Osteocyte (in vitro differentiated cells): ENCODE measurements at regions not wholly inside any gene's neighbourhood (a gene's known extent, or its start where the extent isn't known, plus 50 kb on each side); places are given as distances from the start of the nearest gene placed in this dataset.

Experiments
- DNase-seq: peaks from one replicate; pipeline ENCODE4 v3.0.0; 2021; ENCODE audit warnings: mixed read lengths; ENCODE audit not compliant: unreplicated experiment; ENCODE audit errors: extremely low spot score
- H3K27ac Mint-ChIP-seq: one replicate; pipeline ENCODE4 v1.8.0; 2021; ENCODE audit warnings: mild to moderate bottlenecking, mixed read lengths; ENCODE audit not compliant: unreplicated experiment
- H3K27me3 Mint-ChIP-seq: one replicate; pipeline ENCODE4 v1.8.0; 2021; ENCODE audit warnings: mixed read lengths; ENCODE audit not compliant: unreplicated experiment
- H3K36me3 Mint-ChIP-seq: one replicate; pipeline ENCODE4 v1.8.0; 2021; ENCODE audit warnings: mixed read lengths; ENCODE audit not compliant: unreplicated experiment
- H3K4me1 Mint-ChIP-seq: one replicate; pipeline ENCODE4 v1.8.0; 2021; ENCODE audit warnings: mixed read lengths; ENCODE audit not compliant: unreplicated experiment
- H3K4me3 Mint-ChIP-seq: one replicate; pipeline ENCODE4 v1.8.0; 2021; ENCODE audit warnings: mild to moderate bottlenecking, moderate library complexity, mixed read lengths; ENCODE audit not compliant: unreplicated experiment
- H3K9me3 Mint-ChIP-seq: one replicate; pipeline ENCODE4 v1.8.0; 2021; ENCODE audit warnings: mixed read lengths; ENCODE audit not compliant: unreplicated experiment
- TF ChIP-seq, protein P1 (sequence below): fragments of 200-600 bp; sonication (generic); IDR thresholded peaks from 2 replicates; pipeline ENCODE4 v1.5.0; 2021; ENCODE audit warnings: antibody characterized with exemption, mild to moderate bottlenecking, moderate library complexity

DNA sequence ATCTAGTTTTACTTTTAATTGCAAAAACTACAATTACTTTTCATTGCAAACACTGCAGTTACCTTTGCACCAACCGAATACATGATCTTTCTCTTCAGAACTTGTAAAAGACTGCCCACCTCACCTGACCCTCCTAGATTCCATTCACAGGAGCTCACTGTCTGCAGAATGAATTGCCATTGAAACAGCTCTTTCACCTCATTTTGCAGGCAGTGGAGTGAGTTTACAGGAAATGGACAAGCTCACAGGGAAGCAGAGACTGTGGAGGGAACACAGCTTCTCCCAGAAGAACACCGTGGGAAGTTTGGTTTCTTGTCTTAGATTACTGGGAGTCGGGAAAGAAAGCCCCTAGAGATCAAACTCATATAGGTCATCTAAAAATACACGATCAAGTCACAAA lies 439.7 kb upstream of the RBFOX1 start:
- TF ChIP-seq, protein P1, sequence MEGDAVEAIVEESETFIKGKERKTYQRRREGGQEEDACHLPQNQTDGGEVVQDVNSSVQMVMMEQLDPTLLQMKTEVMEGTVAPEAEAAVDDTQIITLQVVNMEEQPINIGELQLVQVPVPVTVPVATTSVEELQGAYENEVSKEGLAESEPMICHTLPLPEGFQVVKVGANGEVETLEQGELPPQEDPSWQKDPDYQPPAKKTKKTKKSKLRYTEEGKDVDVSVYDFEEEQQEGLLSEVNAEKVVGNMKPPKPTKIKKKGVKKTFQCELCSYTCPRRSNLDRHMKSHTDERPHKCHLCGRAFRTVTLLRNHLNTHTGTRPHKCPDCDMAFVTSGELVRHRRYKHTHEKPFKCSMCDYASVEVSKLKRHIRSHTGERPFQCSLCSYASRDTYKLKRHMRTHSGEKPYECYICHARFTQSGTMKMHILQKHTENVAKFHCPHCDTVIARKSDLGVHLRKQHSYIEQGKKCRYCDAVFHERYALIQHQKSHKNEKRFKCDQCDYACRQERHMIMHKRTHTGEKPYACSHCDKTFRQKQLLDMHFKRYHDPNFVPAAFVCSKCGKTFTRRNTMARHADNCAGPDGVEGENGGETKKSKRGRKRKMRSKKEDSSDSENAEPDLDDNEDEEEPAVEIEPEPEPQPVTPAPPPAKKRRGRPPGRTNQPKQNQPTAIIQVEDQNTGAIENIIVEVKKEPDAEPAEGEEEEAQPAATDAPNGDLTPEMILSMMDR: no peak
- Mint-ChIP-seq H3K36me3 (no peaks in the 10 kb centered on the region), H3K27me3 (no peaks in the 10 kb centered on the region), H3K9me3 (peaks cover 56% of the 10 kb centered on the region), H3K4me3 (no peak overlapping the region), H3K27ac (no peak overlapping the region), H3K4me1 (no peaks in the 10 kb centered on the region)
- DNase-seq: no peak

DNA sequence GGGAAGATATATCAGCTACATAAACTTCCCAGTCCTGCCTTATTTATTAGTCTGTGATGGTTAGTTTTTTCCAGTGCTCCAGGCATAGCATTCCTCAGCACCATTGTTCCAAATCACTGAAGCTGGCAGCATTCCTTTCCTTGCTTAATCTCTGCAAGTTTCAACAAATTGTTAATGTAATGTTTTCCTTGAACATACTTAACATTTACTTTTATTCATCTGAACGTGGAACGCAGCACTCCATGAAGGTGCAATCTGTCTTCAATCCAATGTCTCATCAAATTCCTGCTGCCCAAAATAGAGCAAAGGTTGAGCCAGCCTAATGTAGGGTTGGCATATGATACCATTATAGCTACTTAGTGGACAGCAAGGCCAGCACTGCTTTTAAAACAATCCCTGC lies 441.1 kb upstream of the RBFOX1 start:
- no peak overlapping the region for H3K4me3 Mint-ChIP-seq
- H3K27me3 Mint-ChIP-seq: no peaks in the 10 kb centered on the region
- H3K9me3 Mint-ChIP-seq: peaks cover 62% of the 10 kb centered on the region
- H3K4me1 Mint-ChIP-seq: no peaks in the 10 kb centered on the region
- no peaks in the 10 kb centered on the region for H3K36me3 Mint-ChIP-seq
- no peak for DNase-seq
- TF ChIP-seq, protein P1: no peak
- H3K27ac Mint-ChIP-seq: no peak overlapping the region

DNA sequence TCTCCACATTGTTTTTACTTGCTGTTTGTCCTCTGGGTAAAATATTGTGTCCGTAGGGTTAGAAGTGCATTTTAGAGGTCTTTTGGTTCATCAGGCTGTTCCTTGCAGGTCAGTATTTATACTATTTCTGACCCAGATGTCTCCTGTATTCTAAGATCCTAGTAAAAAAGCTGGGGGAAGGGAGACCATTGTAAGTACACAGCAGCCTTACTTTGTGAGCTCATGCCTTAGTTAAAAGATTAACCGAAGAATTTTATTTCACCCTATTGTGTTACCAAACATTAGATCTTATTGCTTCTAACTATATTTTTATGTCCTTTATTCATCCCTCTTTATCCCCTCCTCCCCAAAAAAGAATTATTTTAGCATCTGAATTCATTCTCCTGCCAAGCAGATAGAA lies 444.1 kb upstream of the RBFOX1 start:
- Mint-ChIP-seq H3K27ac (no peak overlapping the region), H3K4me3 (no peak overlapping the region), H3K36me3 (no peaks in the 10 kb centered on the region), H3K4me1 (no peaks in the 10 kb centered on the region), H3K9me3 (peaks cover 44% of the 10 kb centered on the region), H3K27me3 (no peaks in the 10 kb centered on the region)
- no peak for DNase-seq
- TF ChIP-seq, protein P1: no peak

DNA sequence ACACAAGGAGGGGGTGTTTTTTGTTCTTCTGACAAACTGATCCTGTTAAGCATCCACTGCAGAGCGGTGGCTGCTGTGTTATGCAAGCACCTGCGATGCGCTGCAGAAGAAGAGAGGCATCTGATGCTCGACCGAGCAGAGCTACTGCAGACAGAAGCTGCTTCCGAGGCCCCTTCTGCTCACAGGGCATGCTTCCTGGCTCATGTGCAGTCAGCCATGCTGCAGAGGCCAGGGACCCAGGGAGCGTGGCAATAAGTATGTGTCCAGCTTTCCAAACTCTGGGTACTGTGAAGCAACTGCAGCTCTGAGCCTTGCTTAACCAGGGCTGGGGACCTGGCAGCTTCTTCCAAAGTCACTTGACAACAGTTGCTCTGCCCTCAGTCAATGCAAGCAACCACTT lies 448.6 kb upstream of the RBFOX1 start:
- Mint-ChIP-seq H3K27ac (no peak overlapping the region), H3K4me3 (no peak overlapping the region), H3K27me3 (no peaks in the 10 kb centered on the region), H3K4me1 (no peaks in the 10 kb centered on the region), H3K36me3 (no peaks in the 10 kb centered on the region), H3K9me3 (peaks cover 47% of the 10 kb centered on the region)
- TF ChIP-seq, protein P1: no peak
- no peak for DNase-seq

DNA sequence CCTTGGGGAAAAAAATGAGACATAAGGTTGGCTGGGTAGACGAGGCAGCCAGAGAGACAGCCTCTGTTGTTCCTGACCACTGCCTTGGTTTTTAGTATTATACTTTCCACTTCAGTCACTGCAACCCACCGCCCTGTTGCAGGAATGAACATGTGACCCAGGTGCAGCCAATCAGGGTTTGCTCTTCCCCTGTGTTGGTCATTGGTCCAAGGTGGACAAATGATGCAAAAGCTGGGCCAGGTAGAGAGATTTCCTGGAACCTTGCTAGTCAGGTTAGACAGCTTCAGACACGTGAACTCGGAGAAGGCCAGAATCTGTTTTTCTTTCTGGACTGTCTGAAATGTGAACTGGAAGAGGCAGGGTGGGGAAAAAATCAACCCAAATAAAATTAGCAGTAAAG lies 452.4 kb upstream of the RBFOX1 start:
- TF ChIP-seq, protein P1: no peak
- Mint-ChIP-seq H3K9me3 (peaks cover 54% of the 10 kb centered on the region), H3K27ac (no peak overlapping the region), H3K4me1 (no peaks in the 10 kb centered on the region), H3K27me3 (no peaks in the 10 kb centered on the region), H3K36me3 (no peaks in the 10 kb centered on the region), H3K4me3 (no peak overlapping the region)
- no peak for DNase-seq
